WTC11 (cell line): ENCODE measurements at regions not wholly inside any gene's neighbourhood (a gene's known extent, or its start where the extent isn't known, plus 50 kb on each side); places are given as distances from the start of the nearest gene placed in this dataset.

Experiments used
- CREB1 ChIP-seq: sonication (generic); formaldehyde crosslinking; IDR thresholded peaks from 2 replicates; pipeline ENCODE4 v1.8.0; 2023; ENCODE audit warnings: mild to moderate bottlenecking, missing genetic modification reagents
- CTCF ChIP-seq: fragments of 200-600 bp; IDR thresholded peaks from 2 replicates; pipeline ENCODE4 v1.8.0; 2022; ENCODE audit warnings: antibody characterized with exemption
- FOXP1 ChIP-seq: sonication (generic); formaldehyde crosslinking; IDR thresholded peaks from 2 replicates; pipeline ENCODE4 v1.8.0; 2022; ENCODE audit warnings: missing genetic modification reagents, mild to moderate bottlenecking, moderate library complexity, borderline replicate concordance
- ZNF121 ChIP-seq: sonication (generic); formaldehyde crosslinking; IDR thresholded peaks from 2 replicates; pipeline ENCODE4 v1.8.0; 2023; ENCODE audit warnings: missing genetic modification reagents

GRCh38 chr4:111022758-111023157 is 399.9 kb upstream of the PITX2 start:
- TF ChIP-seq FOXP1 (CRISPR knock-in tag) = no peak
- no peak for TF ChIP-seq CTCF
- no peak for TF ChIP-seq ZNF121 (CRISPR knock-in tag)
- no peak for TF ChIP-seq CREB1 (CRISPR knock-in tag)
